Fibroblast of pulmonary artery (primary cell): ENCODE measurements at regions not wholly inside any gene's neighbourhood (a gene's known extent, or its start where the extent isn't known, plus 50 kb on each side); places are given as distances from the start of the nearest gene placed in this dataset.
"Not testable (repeated sequence)": the region's sequence is repeated elsewhere in the genome, so short reads cannot be mapped to it uniquely, and the experiment has no call there.

Experiments
- DNase-seq: peaks from one replicate; pipeline ENCODE4 v3.0.0-alpha.2; 2010; ENCODE audit warnings: low read depth
- H3K4me3 ChIP-seq: replicated peaks from 2 replicates; pipeline ENCODE4 v1.5.1; 2011; ENCODE audit warnings: low read depth, mild to moderate bottlenecking, control low read depth, low read length, moderate library complexity
- CTCF ChIP-seq: IDR thresholded peaks from 2 replicates; pipeline ENCODE4 v1.5.1; 2011; ENCODE audit warnings: mild to moderate bottlenecking, control low read depth, low read length, inconsistent platforms; ENCODE audit errors: missing control alignments

GRCh38 chr16:54985156-54985555, 54.5 kb downstream of the IRX5 start:
- H3K4me3 ChIP-seq = no peak overlapping the region
- no peak for TF ChIP-seq CTCF
- no peak for DNase-seq

GRCh38 chr16:54985668-54986067, 55.0 kb downstream of the IRX5 start:
- DNase-seq = no peak
- TF ChIP-seq CTCF = no peak
- H3K4me3 ChIP-seq = no peak overlapping the region

GRCh38 chr16:54986409-54986808, 55.7 kb downstream of the IRX5 start:
- no peak for DNase-seq
- no peak for TF ChIP-seq CTCF
- H3K4me3 ChIP-seq = no peak overlapping the region

GRCh38 chr16:54987081-54987480, 56.4 kb downstream of the IRX5 start:
- no peak for TF ChIP-seq CTCF
- no peak overlapping the region for H3K4me3 ChIP-seq
- DNase-seq = no peak

- no peak for DNase-seq
- no peak overlapping the region for H3K4me3 ChIP-seq
- TF ChIP-seq CTCF = no peak
Measured at GRCh38 chr16:54991525-54991924, 60.9 kb downstream of the IRX5 start.

GRCh38 chr16:54991946-54992345, 61.3 kb downstream of the IRX5 start:
- H3K4me3 ChIP-seq, DNase-seq: not testable (repeated sequence)

GRCh38 chr16:54993106-54993895, 62.6 kb downstream of the IRX5 start:
- H3K4me3 ChIP-seq = no peak overlapping the region
- TF ChIP-seq CTCF = no peak
- DNase-seq = no peak
